Fibroblast of lung (primary cell): ENCODE measurements at regions not wholly inside any gene's neighbourhood (a gene's known extent, or its start where the extent isn't known, plus 50 kb on each side); places are given as distances from the start of the nearest gene placed in this dataset.

ENCODE experiments used
- EZH2 ChIP-seq: IDR thresholded peaks from 2 replicates; pipeline ENCODE4 v1.5.1; 2012; ENCODE audit warnings: low read length, control low read depth, mild to moderate bottlenecking; ENCODE audit errors: missing control alignments
- TF ChIP-seq, protein P1 (sequence below), 2 donors: IDR thresholded peaks in 1 of 2; conservative IDR thresholded peaks in 1 of 2; 1 replicate in 1 of 2; 2 replicates in 1 of 2; pipeline ENCODE4 v1.5.1; 2011 to 2012; ENCODE audit warnings: low read length in 2 of 2, control low read depth in 1 of 2, inconsistent platforms in 1 of 2, low read depth in 1 of 2, mild to moderate bottlenecking in 1 of 2

DNA sequence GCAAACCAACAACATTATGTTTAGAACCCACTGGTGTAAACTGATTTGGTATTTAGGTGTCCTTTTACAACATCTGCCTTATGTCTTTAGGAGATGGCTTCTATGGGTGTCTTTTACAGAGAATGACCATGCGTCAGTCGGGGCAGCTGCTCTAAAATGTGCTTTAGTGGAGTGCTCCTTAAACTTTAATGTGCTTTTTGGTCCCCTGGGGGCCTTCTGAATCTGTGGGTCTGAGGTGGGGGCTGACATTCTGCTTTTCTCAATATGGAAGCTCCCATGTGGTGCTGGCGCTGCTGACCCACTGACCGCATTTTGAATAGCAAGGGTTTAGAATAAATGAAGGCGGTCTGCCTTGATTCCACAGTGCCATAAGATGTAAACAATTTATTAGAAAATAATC lies 173.2 kb upstream of the B3GALT2 start:
- TF ChIP-seq, protein P1, sequence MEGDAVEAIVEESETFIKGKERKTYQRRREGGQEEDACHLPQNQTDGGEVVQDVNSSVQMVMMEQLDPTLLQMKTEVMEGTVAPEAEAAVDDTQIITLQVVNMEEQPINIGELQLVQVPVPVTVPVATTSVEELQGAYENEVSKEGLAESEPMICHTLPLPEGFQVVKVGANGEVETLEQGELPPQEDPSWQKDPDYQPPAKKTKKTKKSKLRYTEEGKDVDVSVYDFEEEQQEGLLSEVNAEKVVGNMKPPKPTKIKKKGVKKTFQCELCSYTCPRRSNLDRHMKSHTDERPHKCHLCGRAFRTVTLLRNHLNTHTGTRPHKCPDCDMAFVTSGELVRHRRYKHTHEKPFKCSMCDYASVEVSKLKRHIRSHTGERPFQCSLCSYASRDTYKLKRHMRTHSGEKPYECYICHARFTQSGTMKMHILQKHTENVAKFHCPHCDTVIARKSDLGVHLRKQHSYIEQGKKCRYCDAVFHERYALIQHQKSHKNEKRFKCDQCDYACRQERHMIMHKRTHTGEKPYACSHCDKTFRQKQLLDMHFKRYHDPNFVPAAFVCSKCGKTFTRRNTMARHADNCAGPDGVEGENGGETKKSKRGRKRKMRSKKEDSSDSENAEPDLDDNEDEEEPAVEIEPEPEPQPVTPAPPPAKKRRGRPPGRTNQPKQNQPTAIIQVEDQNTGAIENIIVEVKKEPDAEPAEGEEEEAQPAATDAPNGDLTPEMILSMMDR (conservative IDR thresholded peaks at IDR 0.05 in 1 of 2, IDR thresholded peaks at IDR 0.05 in 1 of 2; ENCODE audit: low read depth in 1 of 2, low read length in 2 of 2), result no peak
- TF ChIP-seq EZH2, result no peak
